ENCODE measurements at regions not wholly inside any gene's neighbourhood (a gene's known extent, or its start where the extent isn't known, plus 50 kb on each side); places are given as distances from the start of the nearest gene placed in this dataset.

- no peak for TF ChIP-seq CTCF (IDR thresholded peaks at IDR 0.05; ENCODE audit: insufficient read depth, low read length)
- no peak for TF ChIP-seq POLR2AphosphoS5 (IDR thresholded peaks at IDR 0.05; ENCODE audit: low read depth)
- no peak for TF ChIP-seq GABPA (IDR thresholded peaks at IDR 0.05; ENCODE audit: low read depth)
- TF ChIP-seq REST (IDR thresholded peaks at IDR 0.05; ENCODE audit: insufficient replicate concordance, low read depth) = no peak
- no peak for TF ChIP-seq SPI1 (IDR thresholded peaks at IDR 0.05; ENCODE audit: borderline replicate concordance, low read depth)
These were observed 359.8 kb downstream of the CDH7 start for GRCh38 chr18:66110607-66111006.

Measured in HL-60 (cell line).